K562 (cell line): ENCODE measurements at regions not wholly inside any gene's neighbourhood (a gene's known extent, or its start where the extent isn't known, plus 50 kb on each side); places are given as distances from the start of the nearest gene placed in this dataset.

Experiments
- ATAC-seq: fragments of 200-7000 bp; cut with Tn5 transposase; 3 replicates; pipeline ENCODE4 v1.9.1; 2020; ENCODE audit warnings: moderate library complexity
- BruUV-seq: library from RNA; stranded (reverse); fragments of 400-500 nt; replicated peaks from 2 replicates; lab custom pipeline; 2021; lab: Mats Ljungman, UMichigan
- CTCF ChIA-PET: fragments of 300-600 bp; formaldehyde crosslinking; extraction: SDS; loops from one replicate; lab custom pipeline; 2021; ENCODE audit warnings: low intra/inter-chr PET ratio; lab: Yijun Ruan, JAX
- POLR2A ChIA-PET: fragments of 300-600, 350-650 bp; sonication (Branson Sonifier 250); formaldehyde crosslinking; extraction: SDS; loops from one replicate; lab custom pipeline; 2021; ENCODE audit warnings: antibody characterized with exemption, inconsistent platforms; lab: Yijun Ruan, JAX
- DNase-seq, 4 experiments: peaks; one replicate each; pipeline versions ENCODE4 v3.0.0 to v3.0.0-alpha.2; 2011 to 2018; ENCODE audit warnings: low spot score in 3 of 4, mixed read lengths in 3 of 4; ENCODE audit errors: extremely low read depth in 1 of 4
- FAIRE-seq: peaks from 2 replicates; lab custom pipeline; 2011; peaks lifted over from hg19 to GRCh38; lab: Jason Lieb, UNC
- H2AFZ ChIP-seq: 2 replicates; pipeline ENCODE4 v1.6.0; 2011; ENCODE audit warnings: low read depth, low read length, control low read depth, inconsistent platforms
- H3K27ac ChIP-seq: fragments of 200-600 bp; 3 replicates; pipeline ENCODE4 v1.8.0; 2011; ENCODE audit warnings: low read depth, mild to moderate bottlenecking, control low read depth, inconsistent platforms, low read length, moderate library complexity, mixed read lengths; ENCODE audit errors: extremely low read depth
- H3K27me3 ChIP-seq, 2 experiments: fragments of 300-600 bp in 1 of 2; 2 replicates in 1 of 2; 3 replicates in 1 of 2; pipeline versions ENCODE4 v1.6.0 to v1.8.0; 2011; ENCODE audit warnings: inconsistent platforms in 2 of 2, low read length in 2 of 2, mild to moderate bottlenecking in 1 of 2, mixed read lengths in 1 of 2, moderate library complexity in 1 of 2; ENCODE audit not compliant: control insufficient read depth in 2 of 2, insufficient read depth in 2 of 2
- H3K36me3 ChIP-seq: fragments of 300-600 bp; 3 replicates; pipeline ENCODE4 v1.8.0; 2011; ENCODE audit warnings: mild to moderate bottlenecking, low read length, inconsistent platforms; ENCODE audit not compliant: control insufficient read depth, insufficient read depth
- H3K4me1 ChIP-seq, 2 experiments: fragments of 200-600 bp in 1 of 2; replicated peaks in 1 of 2; 2 replicates in 1 of 2; 3 replicates in 1 of 2; pipeline versions ENCODE4 v1.5.1 to v1.8.0; 2011; ENCODE audit warnings: inconsistent platforms in 2 of 2, low read length in 2 of 2, mild to moderate bottlenecking in 1 of 2, mixed read lengths in 1 of 2, moderate library complexity in 1 of 2; ENCODE audit not compliant: control insufficient read depth in 2 of 2, insufficient read depth in 2 of 2
- H3K4me2 ChIP-seq: 2 replicates; pipeline ENCODE4 v1.6.1; 2011; ENCODE audit warnings: low read length, control low read depth, inconsistent platforms, mixed read lengths; ENCODE audit not compliant: insufficient read depth
- H3K4me3 ChIP-seq: fragments of 200-600 bp; sonication (generic), shearing (Covaris generic); 2 replicates; pipeline ENCODE4 v1.5.1; 2016; ENCODE audit warnings: control low read depth, inconsistent platforms
- H3K79me2 ChIP-seq: fragments of 200-600 bp; 3 replicates; pipeline ENCODE4 v1.8.0; 2011; ENCODE audit warnings: low read length, inconsistent platforms; ENCODE audit not compliant: control insufficient read depth, insufficient read depth
- H3K9ac ChIP-seq, 2 experiments: 2 replicates each; pipeline versions ENCODE4 v1.6.0 to v1.6.1; 2011; ENCODE audit warnings: low read depth in 2 of 2, low read length in 2 of 2, control low read depth in 1 of 2, inconsistent platforms in 1 of 2, mild to moderate bottlenecking in 1 of 2, mixed read lengths in 1 of 2; ENCODE audit not compliant: insufficient read depth in 1 of 2
- H3K9me1 ChIP-seq: one replicate; pipeline ENCODE4 v1.6.0; 2011; ENCODE audit warnings: inconsistent platforms, mild to moderate bottlenecking, low read length, moderate library complexity; ENCODE audit not compliant: control insufficient read depth, insufficient read depth
- H3K9me3 ChIP-seq: replicated peaks from 2 replicates; pipeline ENCODE4 v1.5.1; 2011; ENCODE audit warnings: low read depth, low read length, inconsistent platforms; ENCODE audit not compliant: control insufficient read depth, insufficient read depth
- H4K20me1 ChIP-seq: replicated peaks from 2 replicates; pipeline ENCODE4 v1.6.1; 2011; ENCODE audit warnings: low read length, inconsistent platforms, mixed read lengths; ENCODE audit not compliant: control insufficient read depth, insufficient read depth
- HMG20B ChIP-seq: fragments of 250-450 bp; sonication (Bioruptor Pico); IDR thresholded peaks from 2 replicates; pipeline ENCODE4 v1.5.0; 2021; ENCODE audit warnings: mild to moderate bottlenecking
- NR2C2 ChIP-seq, 2 experiments: fragments of 200-800 bp in 1 of 2; sonication (Bioruptor generic) in 1 of 2; sonication (generic) in 1 of 2; formaldehyde crosslinking in 1 of 2; IDR thresholded peaks; 2 replicates each; pipeline versions ENCODE4 v1.6.1 to v1.8.0; 2016 to 2022; ENCODE audit warnings: mild to moderate bottlenecking in 1 of 2, missing compliant biosample characterization in 1 of 2, missing genetic modification characterization in 1 of 2, missing genetic modification reagents in 1 of 2
- NR3C1 ChIP-seq: sonication (generic); formaldehyde crosslinking; IDR thresholded peaks from 2 replicates; pipeline ENCODE4 v1.8.1; 2022; ENCODE audit warnings: missing genetic modification reagents
- SIN3A ChIP-seq, 2 experiments: fragments of 150-350 bp in 1 of 2; IDR thresholded peaks; 2 replicates each; pipeline ENCODE4 v1.6.1; 2011 to 2016; ENCODE audit warnings: borderline replicate concordance in 2 of 2, low read depth in 2 of 2, low read length in 2 of 2, mild to moderate bottlenecking in 2 of 2, moderate library complexity in 2 of 2; ENCODE audit not compliant: control insufficient read depth in 1 of 2
- STAG1 ChIP-seq: sonication (generic); formaldehyde crosslinking; IDR thresholded peaks from 2 replicates; pipeline ENCODE4 v1.5.0; 2020; ENCODE audit warnings: missing genetic modification reagents, borderline replicate concordance
- YBX1 ChIP-seq: fragments of 450-650 bp; IDR thresholded peaks from 2 replicates; pipeline ENCODE4 v1.7.1; 2016; ENCODE audit warnings: mild to moderate bottlenecking
- ZBTB8A ChIP-seq: fragments of 450-650 bp; IDR thresholded peaks from 2 replicates; pipeline ENCODE4 v1.6.1; 2018; ENCODE audit warnings: mild to moderate bottlenecking, moderate library complexity; ENCODE audit not compliant: partially characterized antibody
- ZNF586 ChIP-seq: fragments of 450-650 bp; formaldehyde crosslinking; conservative IDR thresholded peaks from 2 replicates; pipeline ENCODE4 v1.4.0; 2020; ENCODE audit warnings: mild to moderate bottlenecking, moderate library complexity
- WGBS: fragments of 100-300 bp; shearing (Covaris generic); methylation state at CpG from one replicate; pipeline ENCODE4 v1.1.6; 2016; ENCODE audit warnings: low coverage, mixed read lengths; ENCODE audit not compliant: insufficient coverage; ENCODE audit errors: missing lambda C conversion rate; 5-methylcytosine and 5-hydroxymethylcytosine counted together
- in situ Hi-C: fragments of 300-500 bp; cut with MboI; formaldehyde crosslinking; loops from 4 replicates; pipeline ENCODE4 v1.15.0; 2018; ENCODE audit warnings: inconsistent platforms, mixed read lengths
- intact Hi-C: fragments of 100-400 bp; cut with micrococcal nuclease; formaldehyde crosslinking; loops from 2 replicates; pipeline ENCODE4 v1.14.2; 2022
- TF ChIP-seq, protein P1 (sequence below), 2 experiments: IDR thresholded peaks; 2 replicates each; pipeline ENCODE4 v1.6.1; 2012; ENCODE audit warnings: improper control_type of control experiment in 2 of 2, low read depth in 2 of 2, low read length in 2 of 2, borderline replicate concordance in 1 of 2

DNA sequence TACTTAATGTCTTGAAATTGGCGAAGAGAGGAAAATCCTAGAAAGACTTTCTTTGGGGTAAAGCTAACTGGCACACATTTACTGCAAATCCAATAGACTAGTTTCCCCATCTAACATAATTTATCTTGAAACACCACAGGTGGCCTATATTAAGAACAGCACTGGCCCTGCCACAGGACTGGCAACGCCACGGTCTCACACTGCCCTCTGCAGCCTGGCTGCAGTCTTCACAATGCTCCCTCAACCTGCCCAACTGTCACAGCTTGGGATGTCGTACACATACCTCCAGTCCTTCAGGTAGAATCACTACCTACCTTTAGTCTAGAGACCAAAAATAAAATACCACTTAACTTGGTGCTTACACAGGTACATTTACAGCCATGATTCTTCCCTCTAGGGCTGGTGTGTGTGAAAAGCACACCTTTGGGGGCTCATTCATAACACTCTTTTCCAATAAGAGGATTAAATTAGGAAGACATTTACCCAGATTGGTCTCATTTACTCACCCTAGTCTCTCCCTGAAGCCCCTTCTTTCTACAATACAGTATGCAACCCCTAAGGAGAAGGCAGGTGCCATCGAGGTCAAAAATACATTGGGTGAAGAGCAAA lies 222.2 kb downstream of the C1D start (continued):
- peak; percentile 41; the same call in 1 of the 2 replicates for TF ChIP-seq STAG1 (CRISPR knock-in tag)

DNA sequence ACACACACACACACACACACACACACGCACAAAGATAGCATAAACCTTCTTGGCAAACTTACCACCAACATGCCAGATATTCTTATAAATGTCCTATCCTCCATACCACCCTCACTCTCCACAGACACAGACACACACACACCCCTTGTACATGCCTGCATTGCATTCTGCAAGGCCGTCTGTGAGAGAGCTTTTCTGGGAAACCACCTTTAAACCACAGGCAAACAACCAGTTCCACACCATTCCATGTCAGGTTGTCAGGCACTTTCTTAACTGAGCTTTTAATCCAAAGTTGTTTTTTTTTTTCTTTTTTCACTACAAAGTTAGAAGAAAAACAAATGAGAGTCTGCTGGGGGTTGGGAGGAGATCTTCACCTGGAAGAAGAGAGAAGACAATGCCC lies 221.1 kb downstream of the C1D start:
- BruUV-seq: no TSS peak
- Histone ChIP-seq H3K27ac (no peak overlapping the region), H3K9ac (no peak overlapping the region), H3K27me3 (peaks cover 0 to 2% of the 10 kb centered on the region in 2 experiments; a peak in 1 of 5 replicates), H3K9me3 (no peaks in the 10 kb centered on the region), H2AFZ (no peak overlapping the region), H3K4me3 (no peak overlapping the region), H3K4me1 (no peaks in the 10 kb centered on the region), H3K79me2 (no peaks in the 10 kb centered on the region), H3K9me1 (peaks cover 2% of the 10 kb centered on the region), H4K20me1 (no peaks in the 10 kb centered on the region), H3K36me3 (no peaks in the 10 kb centered on the region), H3K4me2 (no peak overlapping the region)
- ChIA-PET POLR2A (interaction anchor here (1.2 kb wide), 1 partner anchor 11 kb away, joined by 3 read pairs; no protein-coding TSS in a partner anchor), CTCF (no interaction called here)
- intact Hi-C loops (loop anchor here (10.0 kb wide), 2 partner anchors 387 to 1257 kb away; no protein-coding TSS in a partner anchor), in situ Hi-C loops (no loop called here)
- FAIRE-seq: no peak
- 0% methylated on average over 2 of the region's 2 CpGs for WGBS
- no peak for DNase-seq
- ATAC-seq: no peak
- TF ChIP-seq SIN3A (IDR thresholded peaks at IDR 0.05; ENCODE audit: borderline replicate concordance in 2 of 2, control insufficient read depth in 1 of 2, low read depth in 2 of 2, low read length in 2 of 2) (no peak), ZBTB8A (no peak), ZNF586 (CRISPR knock-in tag) (no peak), NR3C1 (CRISPR knock-in tag) (no peak), HMG20B (CRISPR knock-in tag) (no peak), NR2C2 (CRISPR knock-in tag; IDR thresholded peaks at IDR 0.05) (no peak), NR2C2 (tag; IDR thresholded peaks at IDR 0.05) (no peak), YBX1 (no peak)
- TF ChIP-seq, protein P1, sequence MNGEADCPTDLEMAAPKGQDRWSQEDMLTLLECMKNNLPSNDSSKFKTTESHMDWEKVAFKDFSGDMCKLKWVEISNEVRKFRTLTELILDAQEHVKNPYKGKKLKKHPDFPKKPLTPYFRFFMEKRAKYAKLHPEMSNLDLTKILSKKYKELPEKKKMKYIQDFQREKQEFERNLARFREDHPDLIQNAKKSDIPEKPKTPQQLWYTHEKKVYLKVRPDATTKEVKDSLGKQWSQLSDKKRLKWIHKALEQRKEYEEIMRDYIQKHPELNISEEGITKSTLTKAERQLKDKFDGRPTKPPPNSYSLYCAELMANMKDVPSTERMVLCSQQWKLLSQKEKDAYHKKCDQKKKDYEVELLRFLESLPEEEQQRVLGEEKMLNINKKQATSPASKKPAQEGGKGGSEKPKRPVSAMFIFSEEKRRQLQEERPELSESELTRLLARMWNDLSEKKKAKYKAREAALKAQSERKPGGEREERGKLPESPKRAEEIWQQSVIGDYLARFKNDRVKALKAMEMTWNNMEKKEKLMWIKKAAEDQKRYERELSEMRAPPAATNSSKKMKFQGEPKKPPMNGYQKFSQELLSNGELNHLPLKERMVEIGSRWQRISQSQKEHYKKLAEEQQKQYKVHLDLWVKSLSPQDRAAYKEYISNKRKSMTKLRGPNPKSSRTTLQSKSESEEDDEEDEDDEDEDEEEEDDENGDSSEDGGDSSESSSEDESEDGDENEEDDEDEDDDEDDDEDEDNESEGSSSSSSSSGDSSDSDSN (IDR thresholded peaks at IDR 0.05; ENCODE audit: borderline replicate concordance in 1 of 2, low read depth in 2 of 2, low read length in 2 of 2): no peak
